ENCODE measurements at regions not wholly inside any gene's neighbourhood (a gene's known extent, or its start where the extent isn't known, plus 50 kb on each side); places are given as distances from the start of the nearest gene placed in this dataset.

DNA sequence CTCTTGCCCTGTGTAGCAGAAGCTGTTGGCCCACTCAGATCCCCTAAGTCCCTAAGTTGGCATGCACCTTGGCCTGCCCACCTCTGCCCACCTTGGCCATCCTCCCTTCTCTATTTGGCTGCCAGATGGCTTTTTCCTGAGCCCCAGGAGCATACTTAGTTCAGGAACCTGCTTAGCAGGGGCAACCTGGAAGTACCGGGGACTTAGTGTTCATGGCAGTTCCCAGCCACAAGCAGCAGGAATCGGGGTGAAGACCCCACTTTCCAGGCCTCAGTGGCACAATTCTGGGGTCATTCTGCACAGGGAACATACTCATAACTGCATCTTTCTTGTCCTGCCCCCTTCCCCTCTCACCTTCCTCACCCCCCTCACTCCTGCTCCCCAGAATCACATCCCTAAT lies 158.0 kb upstream of the PMEPA1 start:
- TF ChIP-seq, protein P1, sequence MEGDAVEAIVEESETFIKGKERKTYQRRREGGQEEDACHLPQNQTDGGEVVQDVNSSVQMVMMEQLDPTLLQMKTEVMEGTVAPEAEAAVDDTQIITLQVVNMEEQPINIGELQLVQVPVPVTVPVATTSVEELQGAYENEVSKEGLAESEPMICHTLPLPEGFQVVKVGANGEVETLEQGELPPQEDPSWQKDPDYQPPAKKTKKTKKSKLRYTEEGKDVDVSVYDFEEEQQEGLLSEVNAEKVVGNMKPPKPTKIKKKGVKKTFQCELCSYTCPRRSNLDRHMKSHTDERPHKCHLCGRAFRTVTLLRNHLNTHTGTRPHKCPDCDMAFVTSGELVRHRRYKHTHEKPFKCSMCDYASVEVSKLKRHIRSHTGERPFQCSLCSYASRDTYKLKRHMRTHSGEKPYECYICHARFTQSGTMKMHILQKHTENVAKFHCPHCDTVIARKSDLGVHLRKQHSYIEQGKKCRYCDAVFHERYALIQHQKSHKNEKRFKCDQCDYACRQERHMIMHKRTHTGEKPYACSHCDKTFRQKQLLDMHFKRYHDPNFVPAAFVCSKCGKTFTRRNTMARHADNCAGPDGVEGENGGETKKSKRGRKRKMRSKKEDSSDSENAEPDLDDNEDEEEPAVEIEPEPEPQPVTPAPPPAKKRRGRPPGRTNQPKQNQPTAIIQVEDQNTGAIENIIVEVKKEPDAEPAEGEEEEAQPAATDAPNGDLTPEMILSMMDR (IDR thresholded peaks at IDR 0.05): no peak
- TF ChIP-seq POLR2A (IDR thresholded peaks at IDR 0.05): no peak
